SW 1271 (cell line): ENCODE measurements at regions not wholly inside any gene's neighbourhood (a gene's known extent, or its start where the extent isn't known, plus 50 kb on each side); places are given as distances from the start of the nearest gene placed in this dataset.
"Not testable (repeated sequence)": the region's sequence is repeated elsewhere in the genome, so short reads cannot be mapped to it uniquely, and the experiment has no call there.

ENCODE experiments used
- DNase-seq, 2 experiments: peaks; one replicate each; lab custom pipeline; 2025; lab: John Stamatoyannopoulos, UW

DNA sequence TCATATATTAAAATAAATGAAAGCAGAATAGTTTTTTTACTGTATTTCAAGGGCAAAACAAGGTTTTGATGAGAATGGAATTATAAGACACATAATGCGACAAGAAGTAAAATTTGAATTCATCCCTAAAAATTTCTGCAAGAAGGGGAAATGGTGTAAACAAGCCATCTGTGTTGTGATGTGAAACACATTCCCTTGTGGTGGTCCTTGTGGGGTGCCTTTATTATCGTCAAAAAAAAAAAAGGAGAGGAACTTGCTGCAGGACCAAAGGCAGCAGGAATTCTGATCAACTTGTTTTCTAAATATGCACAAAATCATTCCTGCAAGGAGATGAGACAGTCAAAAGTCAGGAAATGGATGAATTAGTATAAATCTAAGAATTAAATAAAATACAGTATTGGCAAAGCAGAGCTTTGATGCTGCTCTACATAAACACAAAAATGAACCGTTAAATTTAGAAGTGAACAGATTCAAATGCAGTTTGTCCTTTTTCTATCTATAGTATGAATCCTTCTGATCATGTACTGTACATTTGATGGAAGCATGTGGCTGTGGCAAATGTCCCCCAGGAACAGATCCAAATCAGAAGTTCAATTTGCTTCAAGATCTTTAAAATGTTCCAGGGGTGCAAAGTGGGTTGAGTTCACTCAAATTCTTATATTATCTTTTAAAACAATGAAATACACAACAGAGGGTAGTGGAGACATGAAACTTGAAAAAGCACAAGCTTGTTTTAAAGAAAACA lies 818.8 kb downstream of the PLCL1 start:
- no peak for DNase-seq

GRCh38 chr2:198615972-198616371 lies 811.6 kb downstream of the PLCL1 start:
- DNase-seq = no peak

GRCh38 chr2:198611201-198611600 lies 806.8 kb downstream of the PLCL1 start:
- DNase-seq = no peak

GRCh38 chr2:198604599-198604998 lies 800.2 kb downstream of the PLCL1 start:
- no peak for DNase-seq

- not testable (repeated sequence) for DNase-seq
Measured at GRCh38 chr2:198602986-198603385, 798.6 kb downstream of the PLCL1 start.

GRCh38 chr2:198597648-198598047 lies 793.3 kb downstream of the PLCL1 start:
- no peak for DNase-seq

DNA sequence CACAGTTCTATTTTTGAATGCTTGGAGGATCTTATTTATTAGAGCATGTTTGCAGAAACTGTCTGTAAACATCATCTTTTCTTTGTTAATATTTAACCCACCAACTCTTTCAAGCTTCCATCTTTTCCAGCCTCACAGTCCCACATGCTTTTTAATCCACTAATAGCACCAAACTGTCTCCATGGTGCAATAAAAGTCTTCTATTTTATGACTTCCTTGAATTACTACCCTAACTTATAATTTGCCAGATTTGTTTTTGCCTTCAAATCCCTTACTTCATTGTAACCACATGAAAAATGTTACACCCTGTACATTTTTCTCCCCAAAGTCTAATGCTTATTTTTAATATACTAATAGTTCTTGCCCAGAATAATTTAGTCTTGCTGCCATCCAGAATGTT lies 792.6 kb downstream of the PLCL1 start:
- DNase-seq = no peak

GRCh38 chr2:198595721-198596120 lies 791.3 kb downstream of the PLCL1 start:
- no peak for DNase-seq

DNA sequence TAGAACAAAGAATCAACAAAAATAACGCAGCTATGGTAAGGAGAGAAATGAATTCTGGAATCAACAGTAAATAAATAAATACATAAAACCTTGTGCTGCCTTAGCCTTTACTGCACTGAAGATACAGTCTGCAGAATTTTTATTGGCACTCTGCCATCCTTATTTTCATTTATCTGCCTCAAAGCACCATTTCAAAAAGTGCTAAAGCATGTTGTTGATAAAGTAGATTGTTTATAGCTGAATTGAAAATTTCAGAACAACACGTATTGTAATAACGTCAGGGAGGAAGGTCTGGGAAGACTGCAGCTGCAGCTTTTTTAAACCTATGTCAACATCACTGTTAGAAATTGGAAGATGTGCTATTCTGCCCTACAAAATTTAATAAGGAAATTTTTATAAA lies 787.2 kb downstream of the PLCL1 start:
- DNase-seq = no peak

- DNase-seq = no peak
Measured at GRCh38 chr2:198587741-198588140, 783.3 kb downstream of the PLCL1 start.

DNA sequence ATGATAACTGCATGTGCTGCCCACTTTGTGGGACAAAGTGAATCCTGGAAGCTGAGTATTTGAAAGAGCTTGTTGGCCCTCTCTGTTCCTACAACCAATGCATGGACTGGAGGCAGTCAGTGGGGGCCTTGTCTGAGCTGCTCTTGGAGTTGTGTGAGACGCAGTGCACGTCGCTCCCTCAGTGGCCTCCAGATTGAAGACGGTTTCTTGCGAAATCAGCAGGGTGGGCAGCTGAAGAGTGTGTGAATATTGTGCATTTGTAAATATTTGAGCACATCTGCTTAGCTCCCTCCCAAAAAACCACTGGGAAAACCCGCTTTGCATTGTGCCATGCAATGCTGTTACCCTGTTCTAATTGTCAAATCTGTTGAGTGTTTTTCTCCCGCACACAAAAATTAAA lies 782.8 kb downstream of the PLCL1 start:
- DNase-seq = no peak

DNA sequence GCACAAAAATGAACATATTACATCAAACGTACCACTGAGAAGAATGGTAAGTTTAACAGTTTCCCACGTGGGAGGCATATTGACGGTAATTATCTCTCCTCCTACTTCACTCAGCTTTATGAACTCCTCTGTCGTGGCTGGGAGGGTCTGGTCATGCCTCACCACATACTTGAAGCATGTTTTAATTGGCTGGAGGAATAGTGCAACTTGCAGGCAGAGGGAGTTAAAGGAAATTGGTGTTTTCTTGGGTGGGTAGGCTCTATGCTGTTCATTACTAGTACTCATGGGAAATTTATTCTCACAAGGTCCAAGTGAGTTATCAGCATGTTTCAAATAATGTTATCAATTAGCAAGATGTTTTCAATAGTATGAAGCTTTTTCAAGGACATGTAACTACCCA lies 767.0 kb downstream of the PLCL1 start:
- no peak for DNase-seq

DNA sequence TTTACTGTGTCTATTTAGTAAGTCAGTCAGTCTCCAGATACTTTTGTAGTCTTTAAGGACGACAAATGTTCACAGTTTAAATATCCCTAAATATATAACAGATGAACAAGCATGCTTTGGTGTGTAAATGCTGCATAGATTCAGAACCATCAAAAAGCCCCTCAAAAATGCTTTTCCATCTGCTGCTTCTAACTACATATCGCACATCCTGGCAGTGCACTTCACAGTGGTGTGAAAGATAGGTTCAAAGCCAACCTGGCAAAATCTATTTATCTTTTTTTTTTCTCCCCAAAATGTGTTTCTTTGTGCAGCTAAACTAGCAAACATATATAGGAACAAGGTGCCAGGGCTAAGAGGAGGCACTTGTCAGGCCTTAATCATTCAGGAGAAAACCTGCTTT lies 753.8 kb downstream of the PLCL1 start:
- no peak for DNase-seq

- no peak for DNase-seq
Measured at GRCh38 chr2:198546122-198546521, 741.7 kb downstream of the PLCL1 start.

DNA sequence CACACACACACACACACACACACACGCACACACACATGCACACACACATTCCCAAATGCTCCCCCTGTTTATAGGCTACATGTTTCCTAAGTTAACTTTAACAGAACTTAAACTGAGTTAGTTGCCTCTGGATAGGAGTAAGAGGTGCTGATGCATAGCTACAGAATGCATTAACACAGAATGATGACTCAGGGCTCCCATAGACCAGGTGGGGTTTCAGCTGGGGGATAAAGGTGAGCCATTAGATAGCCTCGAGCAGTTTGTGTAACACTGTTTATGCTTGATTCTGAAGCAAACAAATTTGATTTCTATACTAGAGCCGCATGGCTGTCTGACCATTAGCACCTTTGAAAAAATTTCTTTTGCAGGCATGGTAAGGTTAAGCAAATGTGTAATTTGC lies 741.0 kb downstream of the PLCL1 start:
- no peak for DNase-seq

- no peak for DNase-seq
Measured at GRCh38 chr2:198544461-198544860, 740.1 kb downstream of the PLCL1 start.

GRCh38 chr2:198534756-198535155 lies 730.4 kb downstream of the PLCL1 start:
- no peak for DNase-seq

- no peak for DNase-seq
Measured at GRCh38 chr2:198525211-198525969, 721.0 kb downstream of the PLCL1 start.

DNA sequence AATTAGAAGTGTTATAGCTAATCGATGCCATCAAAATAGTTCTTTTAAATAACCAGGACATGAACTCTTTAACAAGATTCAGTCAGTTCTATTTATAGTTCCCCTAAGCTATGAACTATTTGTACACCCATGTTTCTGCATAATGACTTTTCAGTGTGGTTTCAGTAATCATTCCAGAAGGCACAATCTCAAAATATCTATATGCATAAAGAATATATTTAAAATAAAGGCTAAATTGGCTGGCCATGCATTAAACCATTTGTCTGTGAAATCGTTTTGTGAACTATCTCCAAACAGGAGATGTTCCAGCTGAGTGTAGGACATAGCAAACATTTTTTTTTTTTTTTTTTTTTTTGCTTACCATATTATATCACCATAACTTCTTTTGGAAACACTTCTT lies 719.3 kb downstream of the PLCL1 start:
- DNase-seq = no peak

- DNase-seq = no peak
Measured at GRCh38 chr2:198518935-198519334, 714.5 kb downstream of the PLCL1 start.

- no peak for DNase-seq
Measured at GRCh38 chr2:198517976-198518375, 713.6 kb downstream of the PLCL1 start.

- not testable (repeated sequence) for DNase-seq
Measured at GRCh38 chr2:198508610-198509009, 704.2 kb downstream of the PLCL1 start.

DNA sequence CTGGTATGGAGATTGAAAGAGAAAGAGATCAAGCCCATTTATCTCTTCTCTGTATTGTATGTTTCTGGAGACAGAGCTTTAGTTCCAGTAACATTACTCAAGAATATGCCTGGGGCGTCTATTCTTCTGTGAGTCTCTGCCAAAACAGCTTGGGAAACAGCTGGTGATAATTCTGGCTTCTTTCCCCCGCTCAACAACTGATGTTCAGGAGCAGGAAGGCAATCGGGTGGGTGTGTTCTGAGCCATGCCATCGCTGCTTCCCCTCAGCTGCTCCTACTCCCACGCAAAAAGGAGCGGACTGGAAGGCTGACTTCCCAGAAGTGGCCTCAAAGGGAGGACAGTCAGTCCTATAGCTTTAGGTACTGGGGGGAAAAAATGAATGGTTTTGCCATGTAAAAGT lies 695.1 kb downstream of the PLCL1 start:
- no peak for DNase-seq

GRCh38 chr2:198498516-198498915 lies 694.1 kb downstream of the PLCL1 start:
- no peak for DNase-seq
